Endothelial cell of umbilical vein (primary cell): ENCODE measurements at regions not wholly inside any gene's neighbourhood (a gene's known extent, or its start where the extent isn't known, plus 50 kb on each side); places are given as distances from the start of the nearest gene placed in this dataset.

Source experiments
- BruUV-seq: library from RNA; stranded (reverse); fragments of 400-500 nt; replicated peaks from 2 replicates; lab custom pipeline; 2021; lab: Mats Ljungman, UMichigan
- CTCF ChIA-PET: fragments of 300-600, 350-600 bp; sonication (Branson Sonifier 250); formaldehyde crosslinking; loops from one replicate; lab custom pipeline; 2021; ENCODE audit warnings: antibody characterized with exemption, inconsistent platforms; lab: Charles Lee
- POLR2A ChIA-PET: fragments of 300-600, 350-600 bp; sonication (Branson Sonifier 250); formaldehyde crosslinking; loops from one replicate; lab custom pipeline; 2021; ENCODE audit warnings: antibody characterized with exemption, inconsistent platforms; lab: Charles Lee
- DNase-seq: peaks from one replicate; pipeline ENCODE4 v3.0.0-alpha.2; 2011; ENCODE audit warnings: low read depth, low spot score
- FAIRE-seq: peaks from 2 replicates; lab custom pipeline; 2011; peaks lifted over from hg19 to GRCh38; lab: Jason Lieb, UNC
- H2AFZ ChIP-seq: 2 replicates; pipeline ENCODE4 v1.6.0; 2012; ENCODE audit warnings: low read depth, low read length, control low read depth, inconsistent platforms
- H3K27ac ChIP-seq: 2 replicates; pipeline ENCODE4 v1.5.1; 2011; ENCODE audit warnings: low read depth, mild to moderate bottlenecking, control low read depth, low read length, moderate library complexity; ENCODE audit not compliant: insufficient read depth
- H3K27me3 ChIP-seq, 2 experiments: 2 replicates each; pipeline versions ENCODE4 v1.6.0 to v1.6.1; 2011; ENCODE audit warnings: low read length in 2 of 2, mixed read lengths in 1 of 2; ENCODE audit not compliant: control insufficient read depth in 2 of 2, insufficient read depth in 2 of 2
- H3K36me3 ChIP-seq, 2 experiments: 2 replicates in 1 of 2; 3 replicates in 1 of 2; pipeline ENCODE4 v1.5.1; 2011; ENCODE audit warnings: low read length in 2 of 2, mild to moderate bottlenecking in 1 of 2, moderate library complexity in 1 of 2; ENCODE audit not compliant: control insufficient read depth in 2 of 2, insufficient read depth in 2 of 2; ENCODE audit errors: extremely low read depth in 1 of 2
- H3K4me1 ChIP-seq: 3 replicates; pipeline ENCODE4 v1.5.1; 2011; ENCODE audit warnings: mild to moderate bottlenecking, low read length; ENCODE audit not compliant: control insufficient read depth, insufficient read depth; ENCODE audit errors: extremely low read depth
- H3K4me2 ChIP-seq: 2 replicates; pipeline ENCODE4 v1.6.1; 2011; ENCODE audit warnings: low read length, control low read depth, mixed read lengths; ENCODE audit not compliant: insufficient read depth
- H3K4me3 ChIP-seq, 3 experiments: fragments of 200-600 bp in 1 of 3; sonication (generic), shearing (Covaris generic) in 1 of 3; replicated peaks in 1 of 3; 2 replicates each; pipeline ENCODE4 v1.5.1; 2011 to 2016; ENCODE audit warnings: control low read depth in 3 of 3, low read length in 3 of 3, mild to moderate bottlenecking in 2 of 3, inconsistent platforms in 1 of 3, low read depth in 1 of 3, moderate library complexity in 1 of 3; ENCODE audit not compliant: insufficient read depth in 1 of 3
- H3K79me2 ChIP-seq: 2 replicates; pipeline ENCODE4 v1.6.0; 2012; ENCODE audit warnings: low read length, inconsistent platforms; ENCODE audit not compliant: control insufficient read depth, insufficient read depth
- H3K9ac ChIP-seq: replicated peaks from 2 replicates; pipeline ENCODE3; 2011; ENCODE audit warnings: low read length, control low read depth; ENCODE audit not compliant: insufficient read depth; ENCODE audit errors: extremely low read depth
- H3K9me1 ChIP-seq: replicated peaks from 3 replicates; pipeline ENCODE4 v1.6.0; 2011; ENCODE audit warnings: mild to moderate bottlenecking, low read length; ENCODE audit not compliant: control insufficient read depth, insufficient read depth; ENCODE audit errors: extremely low read depth
- H3K9me3 ChIP-seq: replicated peaks from 2 replicates; pipeline ENCODE4 v1.5.1; 2012; ENCODE audit warnings: low read length, inconsistent platforms; ENCODE audit not compliant: control insufficient read depth, insufficient read depth
- H4K20me1 ChIP-seq: replicated peaks from 2 replicates; pipeline ENCODE3; 2011; ENCODE audit warnings: mild to moderate bottlenecking, low read length; ENCODE audit not compliant: control insufficient read depth, insufficient read depth; ENCODE audit errors: extremely low read depth
- EZH2 ChIP-seq: IDR thresholded peaks from 2 replicates; pipeline ENCODE4 v1.6.1; 2012; ENCODE audit warnings: borderline replicate concordance, low read depth, mild to moderate bottlenecking, moderate library complexity, low read length, inconsistent platforms; ENCODE audit not compliant: severe bottlenecking
- FOS ChIP-seq: IDR thresholded peaks from 2 replicates; pipeline ENCODE4 v1.6.1; 2011; ENCODE audit warnings: mild to moderate bottlenecking, low read length, moderate library complexity, borderline replicate concordance; ENCODE audit not compliant: insufficient read depth
- GATA2 ChIP-seq: IDR thresholded peaks from 2 replicates; pipeline ENCODE4 v1.7.0; 2011; ENCODE audit warnings: low read depth, mild to moderate bottlenecking, moderate library complexity, mixed read lengths, low read length; ENCODE audit not compliant: insufficient read length, insufficient read depth
- JUN ChIP-seq: IDR thresholded peaks from 2 replicates; pipeline ENCODE4 v1.6.1; 2011; ENCODE audit warnings: borderline replicate concordance, low read depth; ENCODE audit not compliant: insufficient read length, insufficient read depth
- MYC ChIP-seq: IDR thresholded peaks from one replicate; pipeline ENCODE4 v1.6.1; 2011; ENCODE audit warnings: mild to moderate bottlenecking, low read depth, low read length
- POLR2A ChIP-seq: IDR thresholded peaks from 2 replicates; pipeline ENCODE4 v1.6.1; 2012; ENCODE audit warnings: low read depth, mild to moderate bottlenecking, control low read depth, low read length
- POLR2AphosphoS5 ChIP-seq: IDR thresholded peaks from 2 replicates; pipeline ENCODE4 v1.6.1; 2012; ENCODE audit warnings: low read depth, mild to moderate bottlenecking, control low read depth, low read length, moderate library complexity; ENCODE audit not compliant: insufficient read depth
- dilution Hi-C: fragments of 300-500 bp; cut with MboI; formaldehyde crosslinking; loops from one replicate; pipeline ENCODE4 v1.15.0; 2019; ENCODE audit warnings: low sequenced_read_pairs; ENCODE audit not compliant: extremely low pct_ligation_motif_present
- intact Hi-C: fragments of 100-400 bp; cut with micrococcal nuclease; formaldehyde crosslinking; loops from one replicate; pipeline ENCODE4 v1.10.0; 2022
- TF ChIP-seq, protein P1 (sequence below): IDR thresholded peaks from 2 replicates; pipeline ENCODE4 v1.6.1; 2011; ENCODE audit not compliant: insufficient read depth, insufficient read length
- TF ChIP-seq, protein P2 (sequence below), 2 donors: IDR thresholded peaks; 1 replicate in 1 of 2; 2 replicates in 1 of 2; pipeline ENCODE4 v1.5.1; 2011; ENCODE audit warnings: low read length in 2 of 2, mild to moderate bottlenecking in 2 of 2, moderate library complexity in 2 of 2, control low read depth in 1 of 2, inconsistent platforms in 1 of 2, low read depth in 1 of 2; ENCODE audit not compliant: insufficient read depth in 1 of 2; ENCODE audit errors: extremely low read depth in 1 of 2

DNA sequence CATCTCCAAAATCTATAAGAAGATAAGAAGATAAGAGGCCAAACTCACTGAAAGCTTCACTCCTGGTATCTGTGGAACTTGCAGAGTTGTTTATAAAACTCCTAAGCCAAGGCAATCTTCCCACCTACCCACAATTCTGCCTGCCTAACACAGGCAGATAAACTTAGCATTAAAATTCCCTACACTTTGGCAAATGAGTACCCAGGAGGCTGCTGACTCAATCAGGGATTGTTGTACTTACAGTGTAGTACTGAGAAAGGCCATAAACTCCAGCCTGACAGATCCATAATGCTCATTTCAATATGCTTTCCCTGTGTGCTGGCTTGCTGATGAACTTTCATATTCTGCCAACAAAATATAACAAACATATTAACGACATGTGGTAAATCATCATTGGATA is 725.2 kb downstream of the BRINP1 start:
- Histone ChIP-seq H3K4me3 (no peak overlapping the region), H3K27ac (no peak overlapping the region), H3K36me3 (no peaks in the 10 kb centered on the region), H4K20me1 (no peaks in the 10 kb centered on the region), H3K4me1 (no peaks in the 10 kb centered on the region), H3K4me2 (no peak overlapping the region), H3K9ac (no peak overlapping the region), H3K27me3 (no peaks in the 10 kb centered on the region), H3K9me1 (no peaks in the 10 kb centered on the region), H2AFZ (no peak overlapping the region), H3K79me2 (no peaks in the 10 kb centered on the region), H3K9me3 (no peaks in the 10 kb centered on the region)
- no peak for TF ChIP-seq GATA2
- no peak for DNase-seq
- CTCF ChIA-PET = no interaction called here
- POLR2A ChIA-PET = no interaction called here
- BruUV-seq = no TSS peak
- dilution Hi-C loops (no loop called here), intact Hi-C loops (no loop called here)
- no peak for FAIRE-seq

DNA sequence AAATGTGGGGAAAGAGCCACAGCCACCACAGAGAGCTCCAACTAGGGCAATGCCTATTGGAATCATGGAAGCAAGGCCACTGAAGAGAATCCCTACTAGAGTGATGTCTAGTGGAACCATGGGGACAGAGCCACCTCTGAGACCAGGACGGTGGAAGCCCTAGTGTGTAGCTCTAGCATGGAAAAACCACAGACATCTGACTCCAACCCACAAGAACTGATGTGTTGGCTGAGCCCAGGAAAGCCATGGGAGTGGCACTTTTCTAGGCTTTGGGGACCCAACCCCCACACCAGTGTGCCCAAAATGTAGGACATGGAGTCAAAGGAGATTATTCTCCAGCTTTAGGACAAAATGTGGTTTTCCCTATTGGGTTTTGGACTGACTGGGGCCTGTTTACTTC is 721.9 kb downstream of the BRINP1 start:
- H4K20me1 ChIP-seq = no peaks in the 10 kb centered on the region
- no peaks in the 10 kb centered on the region for H3K27me3 ChIP-seq
- CTCF ChIA-PET = no interaction called here
- H3K9me1 ChIP-seq = no peaks in the 10 kb centered on the region
- no peaks in the 10 kb centered on the region for H3K4me1 ChIP-seq
- FAIRE-seq (no peak), DNase-seq (no peak)
- no peak overlapping the region for H3K4me3 ChIP-seq
- no peak overlapping the region for H3K27ac ChIP-seq
- no peaks in the 10 kb centered on the region for H3K36me3 ChIP-seq
- no peak overlapping the region for H2AFZ ChIP-seq
- H3K4me2 ChIP-seq = no peak overlapping the region
- H3K79me2 ChIP-seq = no peaks in the 10 kb centered on the region
- POLR2A ChIA-PET = no interaction called here
- H3K9ac ChIP-seq = no peak overlapping the region
- intact Hi-C loops = no loop called here
- dilution Hi-C loops = no loop called here
- no peak for TF ChIP-seq POLR2AphosphoS5
- TF ChIP-seq JUN = no peak
- TF ChIP-seq, protein P1, sequence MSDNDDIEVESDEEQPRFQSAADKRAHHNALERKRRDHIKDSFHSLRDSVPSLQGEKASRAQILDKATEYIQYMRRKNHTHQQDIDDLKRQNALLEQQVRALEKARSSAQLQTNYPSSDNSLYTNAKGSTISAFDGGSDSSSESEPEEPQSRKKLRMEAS = no peak
- TF ChIP-seq, protein P2, sequence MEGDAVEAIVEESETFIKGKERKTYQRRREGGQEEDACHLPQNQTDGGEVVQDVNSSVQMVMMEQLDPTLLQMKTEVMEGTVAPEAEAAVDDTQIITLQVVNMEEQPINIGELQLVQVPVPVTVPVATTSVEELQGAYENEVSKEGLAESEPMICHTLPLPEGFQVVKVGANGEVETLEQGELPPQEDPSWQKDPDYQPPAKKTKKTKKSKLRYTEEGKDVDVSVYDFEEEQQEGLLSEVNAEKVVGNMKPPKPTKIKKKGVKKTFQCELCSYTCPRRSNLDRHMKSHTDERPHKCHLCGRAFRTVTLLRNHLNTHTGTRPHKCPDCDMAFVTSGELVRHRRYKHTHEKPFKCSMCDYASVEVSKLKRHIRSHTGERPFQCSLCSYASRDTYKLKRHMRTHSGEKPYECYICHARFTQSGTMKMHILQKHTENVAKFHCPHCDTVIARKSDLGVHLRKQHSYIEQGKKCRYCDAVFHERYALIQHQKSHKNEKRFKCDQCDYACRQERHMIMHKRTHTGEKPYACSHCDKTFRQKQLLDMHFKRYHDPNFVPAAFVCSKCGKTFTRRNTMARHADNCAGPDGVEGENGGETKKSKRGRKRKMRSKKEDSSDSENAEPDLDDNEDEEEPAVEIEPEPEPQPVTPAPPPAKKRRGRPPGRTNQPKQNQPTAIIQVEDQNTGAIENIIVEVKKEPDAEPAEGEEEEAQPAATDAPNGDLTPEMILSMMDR (IDR thresholded peaks at IDR 0.05; ENCODE audit: extremely low read depth in 1 of 2, insufficient read depth in 1 of 2, low read depth in 1 of 2, low read length in 2 of 2) = no peak
- no peak for TF ChIP-seq MYC
- no peak for TF ChIP-seq POLR2A
- TF ChIP-seq EZH2 = no peak
- TF ChIP-seq GATA2 = no peak
- no peak for TF ChIP-seq FOS
- no peaks in the 10 kb centered on the region for H3K9me3 ChIP-seq
- no TSS peak for BruUV-seq
